ENCODE measurements at regions not wholly inside any gene's neighbourhood (a gene's known extent, or its start where the extent isn't known, plus 50 kb on each side); places are given as distances from the start of the nearest gene placed in this dataset.

- DNase-seq (ENCODE audit: low spot score in 2 of 2): no peak
- Mint-ChIP-seq H3K27me3 (no peaks in the 10 kb centered on the region), H3K9me3 (peaks cover 4% of the 10 kb centered on the region), H3K27ac (no peak overlapping the region), H3K4me3 (no peak overlapping the region), H3K36me3 (no peaks in the 10 kb centered on the region), H3K4me1 (no peaks in the 10 kb centered on the region)
- ATAC-seq (ENCODE audit: low read depth): no peak
Measured at GRCh38 chrX:121782976-121783375, 735.6 kb downstream of the GLUD2 start.

- Mint-ChIP-seq H3K4me3 (no peak overlapping the region), H3K27me3 (no peaks in the 10 kb centered on the region), H3K4me1 (no peaks in the 10 kb centered on the region), H3K27ac (no peak overlapping the region), H3K36me3 (no peaks in the 10 kb centered on the region), H3K9me3 (no peaks in the 10 kb centered on the region)
- no peak for ATAC-seq (ENCODE audit: low read depth)
- no peak for DNase-seq (ENCODE audit: low spot score in 2 of 2)
Measured at GRCh38 chrX:121802881-121803412, 755.5 kb downstream of the GLUD2 start.

GRCh38 chrX:121823406-121823805, 776.0 kb downstream of the GLUD2 start:
- H3K4me3 Mint-ChIP-seq: no peak overlapping the region

GRCh38 chrX:121831601-121832000, 784.2 kb downstream of the GLUD2 start:
- no peaks in the 10 kb centered on the region for H3K4me1 Mint-ChIP-seq
- no peaks in the 10 kb centered on the region for H3K36me3 Mint-ChIP-seq
- H3K27me3 Mint-ChIP-seq: no peaks in the 10 kb centered on the region
- H3K4me3 Mint-ChIP-seq: no peak overlapping the region
- ATAC-seq (ENCODE audit: low read depth): no peak
- no peak overlapping the region for H3K27ac Mint-ChIP-seq
- DNase-seq (ENCODE audit: low spot score in 2 of 2): no peak
- peaks cover 3% of the 10 kb centered on the region for H3K9me3 Mint-ChIP-seq

More at GRCh38 chrX:121823406-121823805, 776.0 kb downstream of the GLUD2 start:
- Mint-ChIP-seq H3K4me1 (no peaks in the 10 kb centered on the region), H3K27me3 (no peaks in the 10 kb centered on the region), H3K27ac (no peak overlapping the region), H3K9me3 (no peaks in the 10 kb centered on the region), H3K36me3 (no peaks in the 10 kb centered on the region)
- no peak for DNase-seq (ENCODE audit: low spot score in 2 of 2)
- no peak for ATAC-seq (ENCODE audit: low read depth)

- H3K4me1 Mint-ChIP-seq: no peaks in the 10 kb centered on the region
- no peak for ATAC-seq (ENCODE audit: low read depth)
- H3K9me3 Mint-ChIP-seq: peaks cover 3% of the 10 kb centered on the region
- H3K27me3 Mint-ChIP-seq: no peaks in the 10 kb centered on the region
- H3K27ac Mint-ChIP-seq: no peak overlapping the region
- no peak for DNase-seq (ENCODE audit: low spot score in 2 of 2)
- H3K4me3 Mint-ChIP-seq: no peak overlapping the region
- no peaks in the 10 kb centered on the region for H3K36me3 Mint-ChIP-seq
Measured at GRCh38 chrX:121832446-121832845, 785.0 kb downstream of the GLUD2 start.

GRCh38 chrX:121836000-121836399, 788.6 kb downstream of the GLUD2 start:
- no peak for DNase-seq (ENCODE audit: low spot score in 2 of 2)

GRCh38 chrX:121851033-121851432, 803.6 kb downstream of the GLUD2 start:
- no peak for DNase-seq (ENCODE audit: low spot score in 2 of 2)
- H3K36me3 Mint-ChIP-seq: no peaks in the 10 kb centered on the region
- H3K27ac Mint-ChIP-seq: no peak overlapping the region
- H3K9me3 Mint-ChIP-seq: no peaks in the 10 kb centered on the region
- no peak overlapping the region for H3K4me3 Mint-ChIP-seq
- no peaks in the 10 kb centered on the region for H3K4me1 Mint-ChIP-seq
- ATAC-seq (ENCODE audit: low read depth): no peak
- no peaks in the 10 kb centered on the region for H3K27me3 Mint-ChIP-seq

More at GRCh38 chrX:121836000-121836399, 788.6 kb downstream of the GLUD2 start:
- no peak for ATAC-seq (ENCODE audit: low read depth)
- no peak overlapping the region for H3K4me3 Mint-ChIP-seq
- peaks cover 3% of the 10 kb centered on the region for H3K9me3 Mint-ChIP-seq
- H3K4me1 Mint-ChIP-seq: no peaks in the 10 kb centered on the region
- H3K36me3 Mint-ChIP-seq: no peaks in the 10 kb centered on the region
- no peak overlapping the region for H3K27ac Mint-ChIP-seq
- H3K27me3 Mint-ChIP-seq: no peaks in the 10 kb centered on the region

- DNase-seq (ENCODE audit: low spot score in 2 of 2) (no peak), ATAC-seq (ENCODE audit: low read depth) (no peak)
- H3K27ac Mint-ChIP-seq: no peak overlapping the region
- H3K4me1 Mint-ChIP-seq: no peaks in the 10 kb centered on the region
- H3K27me3 Mint-ChIP-seq: no peaks in the 10 kb centered on the region
- no peaks in the 10 kb centered on the region for H3K36me3 Mint-ChIP-seq
- H3K4me3 Mint-ChIP-seq: no peak overlapping the region
- H3K9me3 Mint-ChIP-seq: no peaks in the 10 kb centered on the region
Measured at GRCh38 chrX:121853762-121854613, 806.6 kb downstream of the GLUD2 start.

- no peaks in the 10 kb centered on the region for H3K4me1 Mint-ChIP-seq
- DNase-seq (ENCODE audit: low spot score in 2 of 2): no peak
- H3K9me3 Mint-ChIP-seq: no peaks in the 10 kb centered on the region
- no peak overlapping the region for H3K27ac Mint-ChIP-seq
- H3K36me3 Mint-ChIP-seq: no peaks in the 10 kb centered on the region
- no peak overlapping the region for H3K4me3 Mint-ChIP-seq
- no peaks in the 10 kb centered on the region for H3K27me3 Mint-ChIP-seq
- ATAC-seq (ENCODE audit: low read depth): no peak
Measured at GRCh38 chrX:121854614-121854911, 807.2 kb downstream of the GLUD2 start.

- H3K27me3 Mint-ChIP-seq: no peaks in the 10 kb centered on the region
- no peak overlapping the region for H3K4me3 Mint-ChIP-seq
- H3K9me3 Mint-ChIP-seq: no peaks in the 10 kb centered on the region
- H3K4me1 Mint-ChIP-seq: no peaks in the 10 kb centered on the region
- no peak for DNase-seq (ENCODE audit: low spot score in 2 of 2)
- no peaks in the 10 kb centered on the region for H3K36me3 Mint-ChIP-seq
- ATAC-seq (ENCODE audit: low read depth): no peak
- H3K27ac Mint-ChIP-seq: no peak overlapping the region
Measured at GRCh38 chrX:121858867-121859647, 811.6 kb downstream of the GLUD2 start.

GRCh38 chrX:121863976-121864375, 816.6 kb downstream of the GLUD2 start:
- ATAC-seq (ENCODE audit: low read depth) (no peak), DNase-seq (ENCODE audit: low spot score in 2 of 2) (no peak)
- Mint-ChIP-seq H3K36me3 (no peaks in the 10 kb centered on the region), H3K4me3 (no peak overlapping the region), H3K9me3 (no peaks in the 10 kb centered on the region), H3K4me1 (no peaks in the 10 kb centered on the region), H3K27ac (no peak overlapping the region), H3K27me3 (no peaks in the 10 kb centered on the region)

- Mint-ChIP-seq H3K27ac (no peak overlapping the region), H3K9me3 (no peaks in the 10 kb centered on the region), H3K4me1 (no peaks in the 10 kb centered on the region), H3K36me3 (no peaks in the 10 kb centered on the region), H3K27me3 (no peaks in the 10 kb centered on the region), H3K4me3 (no peak overlapping the region)
- ATAC-seq (ENCODE audit: low read depth): no peak
- DNase-seq (ENCODE audit: low spot score in 2 of 2): no peak
Measured at GRCh38 chrX:121864561-121864960, 817.2 kb downstream of the GLUD2 start.

- no peak for ATAC-seq (ENCODE audit: low read depth)
- no peak for DNase-seq (ENCODE audit: low spot score in 2 of 2)
- Mint-ChIP-seq H3K36me3 (no peaks in the 10 kb centered on the region), H3K27me3 (no peaks in the 10 kb centered on the region), H3K9me3 (no peaks in the 10 kb centered on the region), H3K27ac (no peak overlapping the region), H3K4me1 (no peaks in the 10 kb centered on the region), H3K4me3 (no peak overlapping the region)
Measured at GRCh38 chrX:121869876-121870477, 822.6 kb downstream of the GLUD2 start.

- Mint-ChIP-seq H3K9me3 (no peaks in the 10 kb centered on the region), H3K27me3 (no peaks in the 10 kb centered on the region), H3K4me3 (no peak overlapping the region), H3K27ac (no peak overlapping the region), H3K36me3 (no peaks in the 10 kb centered on the region), H3K4me1 (no peaks in the 10 kb centered on the region)
- ATAC-seq (ENCODE audit: low read depth) (no peak), DNase-seq (ENCODE audit: low spot score in 2 of 2) (no peak)
Measured at GRCh38 chrX:121871122-121871521, 823.7 kb downstream of the GLUD2 start.
